Fibroblast of pulmonary artery (primary cell): ENCODE measurements at regions not wholly inside any gene's neighbourhood (a gene's known extent, or its start where the extent isn't known, plus 50 kb on each side); places are given as distances from the start of the nearest gene placed in this dataset.
"Not testable (repeated sequence)": the region's sequence is repeated elsewhere in the genome, so short reads cannot be mapped to it uniquely, and the experiment has no call there.

Source experiments
- DNase-seq: peaks from one replicate; pipeline ENCODE4 v3.0.0-alpha.2; 2010; ENCODE audit warnings: low read depth
- H3K4me3 ChIP-seq: replicated peaks from 2 replicates; pipeline ENCODE4 v1.5.1; 2011; ENCODE audit warnings: low read depth, mild to moderate bottlenecking, control low read depth, low read length, moderate library complexity
- CTCF ChIP-seq: IDR thresholded peaks from 2 replicates; pipeline ENCODE4 v1.5.1; 2011; ENCODE audit warnings: mild to moderate bottlenecking, control low read depth, low read length, inconsistent platforms; ENCODE audit errors: missing control alignments

DNA sequence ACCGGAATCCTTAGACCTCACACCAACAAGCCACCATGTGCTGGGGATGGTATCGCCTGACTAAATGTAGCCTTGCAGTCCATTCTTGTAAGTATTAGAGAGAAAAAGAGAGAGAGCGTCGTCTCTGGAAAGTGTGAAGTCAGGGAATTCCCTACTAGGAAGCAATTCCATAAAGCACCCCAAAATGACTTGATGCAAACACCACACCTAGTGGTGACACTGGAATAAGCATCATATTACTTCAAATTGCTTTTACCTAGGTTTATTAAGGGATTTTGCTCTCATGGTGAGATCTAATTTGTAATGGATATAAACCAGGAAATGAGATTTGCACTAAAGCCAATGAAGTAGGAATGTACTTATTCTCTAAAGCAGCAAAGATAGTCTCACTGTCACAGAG lies 111.4 kb upstream of the METTL9 start:
- H3K4me3 ChIP-seq, DNase-seq: not testable (repeated sequence)

GRCh38 chr16:21499046-21499445 lies 100.3 kb upstream of the METTL9 start:
- not testable (repeated sequence) for DNase-seq, H3K4me3 ChIP-seq

DNA sequence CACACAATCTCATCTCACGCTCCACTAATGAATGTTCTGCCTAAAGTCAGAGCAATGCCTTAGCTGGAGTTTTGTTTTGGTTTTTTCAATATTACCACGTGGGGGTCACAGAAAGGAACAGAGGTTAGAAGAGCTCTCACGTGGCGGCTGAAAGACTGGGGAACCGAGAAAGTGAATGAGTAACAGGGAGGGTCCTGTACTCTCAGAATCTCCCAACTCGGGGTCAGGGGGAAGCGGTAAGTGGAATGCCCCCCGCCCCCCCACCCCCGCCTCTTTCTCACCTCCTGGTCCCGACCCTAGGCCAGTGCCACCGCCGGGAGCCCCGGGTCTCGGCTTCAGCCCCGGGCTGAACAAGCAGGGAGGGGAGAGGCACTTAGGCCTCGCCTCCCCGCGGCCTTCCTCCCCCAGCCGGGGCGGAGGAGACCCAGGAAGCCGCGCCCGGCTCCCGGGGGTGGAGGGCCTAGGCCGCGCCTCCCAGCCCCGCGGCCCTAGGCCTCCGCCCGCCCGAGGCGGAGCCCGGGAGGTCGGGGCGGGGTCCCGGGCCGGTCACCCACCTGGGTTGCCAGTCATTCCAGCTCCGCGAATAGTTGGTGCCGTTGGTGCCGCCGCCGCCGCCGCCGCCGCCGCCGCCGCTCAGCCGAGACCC lies 98.0 kb upstream of the METTL9 start:
- H3K4me3 ChIP-seq: peak overlapping the region; percentile 68
- peak; percentile 45 for DNase-seq

DNA sequence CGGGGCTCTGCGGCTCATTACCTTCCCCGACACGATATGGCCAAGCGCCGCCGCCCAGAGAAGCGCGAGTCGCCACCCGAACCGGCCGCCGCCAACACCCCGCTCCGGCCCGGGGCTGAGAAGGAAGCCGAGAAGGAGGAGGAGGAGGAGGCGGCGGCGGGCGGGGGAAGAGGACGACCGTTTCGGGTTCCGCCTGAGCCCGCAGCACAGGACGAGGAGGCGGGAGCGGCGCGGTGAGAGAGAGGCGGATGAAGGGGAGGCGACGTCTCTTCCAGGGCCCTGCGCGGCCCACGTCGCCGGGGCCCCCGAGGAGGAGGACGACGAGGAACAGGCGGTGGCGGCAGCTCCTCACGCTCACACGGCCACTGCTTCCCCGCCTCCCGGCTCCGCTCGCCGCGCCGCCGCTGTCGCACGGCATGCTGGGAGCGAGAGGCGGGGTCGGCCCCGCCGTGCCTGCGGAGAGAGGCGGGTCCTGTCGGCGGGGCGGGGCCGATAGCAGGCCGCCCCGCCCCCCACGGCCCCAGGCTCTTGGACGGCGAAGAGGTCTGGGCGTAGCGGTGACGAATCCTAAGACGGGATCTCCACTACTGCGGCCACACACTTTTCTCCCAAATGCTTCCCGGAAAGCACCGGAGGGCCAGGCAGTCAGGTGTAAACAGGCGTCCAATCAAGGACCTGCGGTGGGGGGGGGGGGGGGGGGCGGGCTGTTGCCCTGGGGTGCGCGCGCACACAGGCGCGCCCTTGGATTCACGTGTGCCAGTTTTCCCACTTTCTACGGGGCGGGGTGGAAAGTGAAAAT lies 97.3 kb upstream of the METTL9 start:
- peak; percentile 96 for DNase-seq
- no peak for TF ChIP-seq CTCF
- H3K4me3 ChIP-seq: peak overlapping the region; percentile 68

- H3K4me3 ChIP-seq, DNase-seq: not testable (repeated sequence)
These were observed 95.8 kb upstream of the METTL9 start for GRCh38 chr16:21503574-21503920.

DNA sequence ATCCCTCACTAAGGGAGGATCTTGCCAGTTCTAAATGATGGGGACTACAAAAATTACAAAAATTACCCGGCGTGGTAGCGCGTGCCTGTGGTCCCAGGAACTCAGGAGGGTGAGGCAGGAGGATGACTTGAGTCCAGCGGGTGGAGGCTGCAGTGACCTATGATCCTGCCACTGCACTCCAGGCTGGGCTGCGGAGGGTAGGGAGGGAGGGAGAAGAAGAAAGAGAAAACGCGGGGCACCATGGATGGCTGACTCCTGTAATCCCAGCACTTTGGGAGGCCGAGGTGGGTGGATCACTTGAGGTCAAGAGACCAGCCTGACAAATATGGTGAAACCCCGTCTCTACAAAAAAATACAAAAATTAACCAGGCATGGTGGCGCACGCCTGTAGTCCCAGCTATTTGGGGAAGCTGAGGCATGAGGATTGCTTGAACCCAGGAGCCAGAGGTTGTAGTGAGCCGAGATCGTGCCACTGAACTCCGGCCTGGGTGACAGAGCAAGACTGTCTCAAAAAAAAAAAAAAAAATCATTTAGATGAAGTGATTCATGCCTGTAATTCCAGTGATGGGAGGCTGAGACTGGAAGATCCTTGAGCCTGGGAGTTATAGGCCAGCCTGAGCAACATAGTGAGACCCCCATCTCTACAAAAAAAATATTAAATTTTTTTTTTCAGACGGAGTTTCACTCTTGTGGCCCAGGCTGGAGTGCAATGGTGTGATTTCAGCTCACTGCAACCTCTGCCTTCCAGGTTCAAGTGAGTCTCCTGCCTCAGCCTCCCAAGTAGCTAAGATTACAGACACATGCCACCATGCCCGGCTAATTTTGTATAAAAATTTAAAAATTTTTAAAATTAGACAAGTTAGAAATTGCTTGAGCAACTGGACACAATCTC lies 95.2 kb upstream of the METTL9 start:
- not testable (repeated sequence) for H3K4me3 ChIP-seq, DNase-seq

- DNase-seq, H3K4me3 ChIP-seq: not testable (repeated sequence)
These were observed 93.4 kb upstream of the METTL9 start for GRCh38 chr16:21505751-21506520.

DNA sequence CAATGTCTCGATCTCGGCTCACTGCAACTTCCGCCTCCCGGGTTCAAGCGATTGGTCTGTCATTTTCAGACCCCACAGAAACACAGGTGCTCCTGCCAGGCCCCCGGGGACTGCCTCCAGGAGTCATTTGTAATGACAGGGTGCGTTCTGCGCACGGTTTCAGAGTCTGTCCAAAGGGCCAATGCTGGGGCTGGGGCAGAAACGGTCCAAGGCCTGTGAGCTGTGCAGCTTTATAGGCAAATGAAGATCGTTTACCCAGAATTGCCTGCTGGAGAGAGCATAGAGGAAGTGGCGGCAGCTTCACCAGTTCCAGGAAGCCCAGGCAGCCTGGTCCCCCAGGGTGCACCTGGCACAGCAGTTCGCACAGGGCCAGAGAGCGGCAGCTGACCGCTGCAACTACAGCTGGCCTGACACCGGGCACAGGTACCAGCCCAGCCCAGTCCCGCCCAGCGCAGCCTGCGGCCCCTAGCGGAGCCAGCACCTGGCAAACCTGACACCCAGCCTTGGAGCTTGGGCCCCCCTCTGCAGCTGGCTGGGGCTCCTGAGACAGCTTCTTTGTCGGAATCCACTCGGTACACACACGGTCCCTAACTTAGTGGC lies 92.4 kb upstream of the METTL9 start:
- not testable (repeated sequence) for H3K4me3 ChIP-seq, DNase-seq

GRCh38 chr16:21507631-21508305 lies 91.6 kb upstream of the METTL9 start:
- not testable (repeated sequence) for H3K4me3 ChIP-seq, DNase-seq

GRCh38 chr16:21508661-21509436 lies 90.5 kb upstream of the METTL9 start:
- not testable (repeated sequence) for H3K4me3 ChIP-seq, DNase-seq

- DNase-seq, H3K4me3 ChIP-seq: not testable (repeated sequence)
These were observed 89.8 kb upstream of the METTL9 start for GRCh38 chr16:21509437-21510086.

GRCh38 chr16:21510869-21511255 lies 88.5 kb upstream of the METTL9 start:
- DNase-seq, H3K4me3 ChIP-seq: not testable (repeated sequence)

DNA sequence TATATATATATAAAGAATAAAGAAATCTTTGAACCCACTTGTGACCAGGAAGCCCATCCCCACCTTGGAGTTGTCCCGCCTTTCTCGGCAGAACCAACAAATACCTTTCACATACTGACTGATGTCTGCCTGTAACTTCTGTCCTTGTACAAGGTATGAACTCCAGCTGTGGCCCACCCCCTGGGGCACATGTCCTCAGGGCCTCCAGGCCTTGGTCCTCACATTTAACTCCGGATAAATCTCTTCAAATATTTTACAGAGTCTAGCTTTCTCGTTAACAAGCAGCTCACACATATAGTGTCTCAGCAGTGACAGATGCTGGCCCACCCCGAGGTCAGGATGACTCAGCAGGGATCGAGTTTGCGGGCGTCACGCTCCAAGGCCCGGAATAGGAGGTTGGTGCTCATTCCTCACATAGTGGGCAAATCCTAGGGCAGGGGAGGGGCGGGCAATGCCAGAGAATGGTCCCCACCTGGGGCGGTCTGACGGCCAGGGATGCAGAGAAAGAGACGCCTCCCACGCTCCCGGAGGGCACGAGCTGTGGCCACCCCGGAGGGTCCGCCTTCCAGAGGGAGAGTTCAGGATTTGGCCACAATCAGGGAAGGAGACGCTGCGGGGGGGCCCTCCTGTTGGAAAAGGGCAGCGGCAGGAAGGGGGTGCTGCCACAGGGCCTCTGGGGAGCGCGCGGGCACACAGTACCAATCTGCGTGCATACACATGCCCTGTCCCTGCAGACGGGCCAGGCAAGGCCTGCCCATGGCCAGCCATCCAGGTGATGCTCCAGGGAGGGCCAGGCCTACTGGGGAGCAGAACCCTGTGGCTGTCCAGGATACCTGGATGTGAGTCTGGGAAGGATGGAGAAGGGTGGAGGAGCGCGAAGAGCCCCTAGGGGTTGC lies 87.8 kb upstream of the METTL9 start:
- peak; percentile 51 for DNase-seq
- not testable (repeated sequence) for H3K4me3 ChIP-seq
